GM23338 (cell line): ENCODE measurements at regions not wholly inside any gene's neighbourhood (a gene's known extent, or its start where the extent isn't known, plus 50 kb on each side); places are given as distances from the start of the nearest gene placed in this dataset.

Source experiments
- ATAC-seq: fragments of 200-7000 bp; cut with Tn5 transposase; 3 replicates; pipeline ENCODE4 v1.9.1; 2020
- DNase-seq: peaks from one replicate; pipeline ENCODE4 v3.0.0-alpha.2; 2015; ENCODE audit warnings: low spot score
- H2AFZ ChIP-seq: fragments of 200-600 bp; sonication (generic); 2 replicates; pipeline ENCODE4 v1.8.0; 2016; ENCODE audit warnings: antibody characterized with exemption, mild to moderate bottlenecking, moderate library complexity
- H3F3A ChIP-seq: fragments of 200-600 bp; sonication (generic); replicated peaks from 2 replicates; pipeline ENCODE4 v1.8.0; 2017; ENCODE audit warnings: antibody characterized with exemption, mixed run types, low read depth
- H3K27ac ChIP-seq: fragments of 200-600 bp; sonication (generic); 2 replicates; pipeline ENCODE4 v1.6.1; 2016; ENCODE audit warnings: low read depth
- H3K27me3 ChIP-seq: fragments of 200-600 bp; sonication (generic); 2 replicates; pipeline ENCODE4 v1.8.0; 2016; ENCODE audit warnings: mild to moderate bottlenecking, mixed run types, moderate library complexity; ENCODE audit not compliant: insufficient read depth
- H3K36me3 ChIP-seq: fragments of 200-600 bp; sonication (generic); 2 replicates; pipeline ENCODE4 v1.8.0; 2016; ENCODE audit warnings: mild to moderate bottlenecking; ENCODE audit not compliant: insufficient read depth
- H3K4me1 ChIP-seq: fragments of 200-600 bp; sonication (generic); 2 replicates; pipeline ENCODE4 v1.8.0; 2016; ENCODE audit warnings: mild to moderate bottlenecking, moderate library complexity; ENCODE audit not compliant: insufficient read depth
- H3K4me2 ChIP-seq: fragments of 200-600 bp; sonication (generic); 2 replicates; pipeline ENCODE4 v1.7.1; 2017; ENCODE audit warnings: mixed run types
- H3K4me3 ChIP-seq: fragments of 200-600 bp; sonication (generic); 2 replicates; pipeline ENCODE4 v1.6.1; 2016; ENCODE audit warnings: mixed run types
- H3K79me2 ChIP-seq: fragments of 200-600 bp; sonication (generic); replicated peaks from 2 replicates; pipeline ENCODE4 v1.8.0; 2017; ENCODE audit warnings: mild to moderate bottlenecking; ENCODE audit not compliant: insufficient read depth
- H3K9me2 ChIP-seq: fragments of 200-600 bp; sonication (generic); 2 replicates; pipeline ENCODE4 v1.8.0; 2017; ENCODE audit not compliant: insufficient read depth
- H4K20me1 ChIP-seq: fragments of 200-600 bp; sonication (generic); replicated peaks from 2 replicates; pipeline ENCODE4 v1.8.0; 2017; ENCODE audit warnings: mild to moderate bottlenecking; ENCODE audit not compliant: insufficient read depth
- H3K27ac Mint-ChIP-seq: 2 replicates; pipeline ENCODE4 v1.8.0; 2020; ENCODE audit warnings: inconsistent platforms, mild to moderate bottlenecking, moderate library complexity, mixed read lengths
- H3K27me3 Mint-ChIP-seq: 3 replicates; pipeline ENCODE4 v1.8.0; 2022; ENCODE audit warnings: low read depth, mild to moderate bottlenecking, moderate library complexity, mixed read lengths, inconsistent platforms; ENCODE audit not compliant: insufficient read depth, poor library complexity
- H3K36me3 Mint-ChIP-seq: 3 replicates; pipeline ENCODE4 v1.8.0; 2021; ENCODE audit warnings: low read depth, mild to moderate bottlenecking, inconsistent platforms, moderate library complexity, mixed read lengths
- H3K4me1 Mint-ChIP-seq: 3 replicates; pipeline ENCODE4 v1.8.0; 2020; ENCODE audit warnings: mild to moderate bottlenecking, inconsistent platforms, mixed read lengths
- H3K4me3 Mint-ChIP-seq: 3 replicates; pipeline ENCODE4 v1.8.0; 2021; ENCODE audit warnings: moderate library complexity, mild to moderate bottlenecking, inconsistent platforms, mixed read lengths
- H3K9me3 Mint-ChIP-seq: 3 replicates; pipeline ENCODE4 v1.8.0; 2020; ENCODE audit warnings: moderate library complexity, mild to moderate bottlenecking, inconsistent platforms, mixed read lengths
- CTCF ChIP-seq, 2 experiments: fragments of 200-600 bp in 1 of 2; sonication (generic) in 1 of 2; conservative IDR thresholded peaks; 2 replicates each; pipeline versions ENCODE4 v1.5.1 to v1.6.1; 2016 to 2017; ENCODE audit warnings: antibody characterized with exemption in 2 of 2, low read depth in 2 of 2, mild to moderate bottlenecking in 2 of 2, moderate library complexity in 1 of 2
- EZH2 ChIP-seq: fragments of 200-600 bp; sonication (generic); IDR thresholded peaks from one replicate; pipeline ENCODE4 v1.8.0; 2017; ENCODE audit warnings: antibody characterized with exemption, mild to moderate bottlenecking, low read depth; ENCODE audit not compliant: unreplicated experiment
- EZH2phosphoT487 ChIP-seq: fragments of 200-600 bp; sonication (generic); IDR thresholded peaks from one replicate; pipeline ENCODE4 v1.8.1; 2018; ENCODE audit warnings: antibody characterized with exemption; ENCODE audit not compliant: unreplicated experiment
- NANOG ChIP-seq: IDR thresholded peaks from 2 replicates; pipeline ENCODE4 v1.6.1; 2016; ENCODE audit warnings: antibody characterized with exemption, borderline replicate concordance
- POLR2AphosphoS5 ChIP-seq: IDR thresholded peaks from 2 replicates; pipeline ENCODE4 v1.6.1; 2016; ENCODE audit warnings: antibody characterized with exemption, low read depth
- REST ChIP-seq: IDR thresholded peaks from one replicate; pipeline ENCODE4 v1.6.1; 2018; ENCODE audit warnings: antibody characterized with exemption; ENCODE audit not compliant: unreplicated experiment
- STAT1 ChIP-seq: IDR thresholded peaks from one replicate; pipeline ENCODE4 v1.6.1; 2016; ENCODE audit warnings: antibody characterized with exemption; ENCODE audit not compliant: unreplicated experiment
- ZNF114 ChIP-seq: fragments of 250-450 bp; sonication (Bioruptor Pico); IDR thresholded peaks from 2 replicates; pipeline ENCODE4 v1.5.0; 2020; ENCODE audit warnings: mild to moderate bottlenecking, moderate library complexity
- ZNF331 ChIP-seq: fragments of 250-450 bp; sonication (Bioruptor Pico); IDR thresholded peaks from 2 replicates; pipeline ENCODE4 v1.5.0; 2020; ENCODE audit warnings: low read depth, mild to moderate bottlenecking, moderate library complexity
- ZNF462 ChIP-seq: fragments of 250-450 bp; sonication (Bioruptor Pico); IDR thresholded peaks from 2 replicates; pipeline ENCODE4 v1.5.0; 2020; ENCODE audit warnings: mild to moderate bottlenecking, moderate library complexity

GRCh38 chr11:79971255-79971654 is 530.4 kb upstream of the TENM4 start:
- Histone ChIP-seq H3K4me1 (no peaks in the 10 kb centered on the region; the same call in 1 of the 2 replicates), H3F3A (no peaks in the 10 kb centered on the region), H3K27me3 (no peaks in the 10 kb centered on the region), H3K4me2 (no peak overlapping the region), H3K27ac (no peak overlapping the region), H2AFZ (no peak overlapping the region), H3K36me3 (no peaks in the 10 kb centered on the region), H3K9me2 (no peaks in the 10 kb centered on the region), H3K4me3 (no peak overlapping the region), H3K79me2 (no peaks in the 10 kb centered on the region), H4K20me1 (no peaks in the 10 kb centered on the region)
- Mint-ChIP-seq H3K27ac (no peak overlapping the region), H3K27me3 (peaks cover 1% of the 10 kb centered on the region), H3K4me1 (peaks cover 9% of the 10 kb centered on the region), H3K4me3 (no peak overlapping the region), H3K9me3 (no peaks in the 10 kb centered on the region), H3K36me3 (no peaks in the 10 kb centered on the region)
- ATAC-seq (no peak), DNase-seq (no peak)
- no peak for TF ChIP-seq NANOG

GRCh38 chr11:79966592-79966991 is 525.8 kb upstream of the TENM4 start:
- H3K4me1 ChIP-seq: no peaks in the 10 kb centered on the region
- H3K27ac ChIP-seq: no peak overlapping the region
- no peak for DNase-seq
- no peaks in the 10 kb centered on the region for H3K9me3 Mint-ChIP-seq
- H3K4me2 ChIP-seq: no peak overlapping the region
- H3K9me2 ChIP-seq: no peaks in the 10 kb centered on the region
- no peaks in the 10 kb centered on the region for H3K36me3 ChIP-seq
- H3K36me3 Mint-ChIP-seq: no peaks in the 10 kb centered on the region
- H3F3A ChIP-seq: no peaks in the 10 kb centered on the region
- H3K27me3 Mint-ChIP-seq: peaks cover 1% of the 10 kb centered on the region
- H4K20me1 ChIP-seq: no peaks in the 10 kb centered on the region
- no peak overlapping the region for H3K4me3 ChIP-seq
- H3K79me2 ChIP-seq: no peaks in the 10 kb centered on the region
- no peak overlapping the region for H3K27ac Mint-ChIP-seq
- no peak overlapping the region for H3K4me3 Mint-ChIP-seq
- no peaks in the 10 kb centered on the region for H3K4me1 Mint-ChIP-seq
- H2AFZ ChIP-seq: no peak overlapping the region
- no peak for ATAC-seq
- no peaks in the 10 kb centered on the region for H3K27me3 ChIP-seq
- TF ChIP-seq CTCF (conservative IDR thresholded peaks at IDR 0.05; ENCODE audit: low read depth in 2 of 2): no peak
- no peak for TF ChIP-seq ZNF462 (CRISPR knock-in tag)
- no peak for TF ChIP-seq ZNF331
- no peak for TF ChIP-seq EZH2phosphoT487
- no peak for TF ChIP-seq REST
- TF ChIP-seq STAT1: no peak
- no peak for TF ChIP-seq ZNF114 (CRISPR knock-in tag)
- TF ChIP-seq EZH2: no peak
- TF ChIP-seq POLR2AphosphoS5: no peak
- TF ChIP-seq NANOG: no peak
